ENCODE measurements at regions not wholly inside any gene's neighbourhood (a gene's known extent, or its start where the extent isn't known, plus 50 kb on each side); places are given as distances from the start of the nearest gene placed in this dataset.

DNA sequence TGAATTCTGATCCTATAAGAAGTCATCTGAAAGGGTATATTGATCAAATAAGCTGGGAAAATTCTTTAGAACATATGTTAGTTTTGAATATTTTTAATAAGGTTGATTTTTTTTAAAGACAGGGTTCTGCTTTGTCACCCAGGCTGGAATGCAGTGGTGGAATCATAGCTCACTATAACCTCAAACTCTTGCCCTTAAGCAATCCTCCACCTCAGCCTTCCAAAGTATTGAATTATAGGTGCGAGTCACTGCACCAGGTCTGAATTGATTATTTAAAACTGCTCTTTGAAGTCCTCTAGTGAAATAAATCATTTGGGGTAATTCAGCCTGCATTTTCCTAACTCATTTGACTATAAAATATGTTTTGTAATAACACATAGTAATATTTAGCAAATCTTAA, 812.3 kb downstream of the PDHA2 start:
- POLR2A ChIA-PET, result no interaction called here
- Histone ChIP-seq H3K9me3 (replicated peaks; ENCODE audit: control insufficient read depth, insufficient read depth, low read length) (no peaks in the 10 kb centered on the region), H3K36me3 (ENCODE audit: control insufficient read depth in 2 of 2, extremely low read depth in 1 of 2, insufficient read depth in 2 of 2, low read length in 2 of 2) (no peaks in the 10 kb centered on the region), H3K9me1 (replicated peaks; ENCODE audit: control insufficient read depth, extremely low read depth, insufficient read depth, low read length) (no peaks in the 10 kb centered on the region), H3K9ac (replicated peaks; ENCODE audit: extremely low read depth, insufficient read depth, low read length) (no peak overlapping the region), H3K4me2 (ENCODE audit: insufficient read depth, low read length) (no peak overlapping the region), H3K4me1 (ENCODE audit: control insufficient read depth, extremely low read depth, insufficient read depth, low read length) (peaks cover 13% of the 10 kb centered on the region), H3K4me3 (replicated peaks in 1 of 3; ENCODE audit: insufficient read depth in 1 of 3, low read depth in 1 of 3, low read length in 3 of 3) (no peak overlapping the region), H3K79me2 (ENCODE audit: control insufficient read depth, insufficient read depth, low read length) (no peaks in the 10 kb centered on the region), H2AFZ (ENCODE audit: low read depth, low read length) (no peak overlapping the region), H3K27me3 (ENCODE audit: control insufficient read depth in 2 of 2, insufficient read depth in 2 of 2, low read length in 2 of 2) (no peaks in the 10 kb centered on the region), H3K27ac (ENCODE audit: insufficient read depth, low read depth, low read length) (no peak overlapping the region), H4K20me1 (replicated peaks; ENCODE audit: control insufficient read depth, extremely low read depth, insufficient read depth, low read length) (no peaks in the 10 kb centered on the region)
- TF ChIP-seq POLR2AphosphoS5 (IDR thresholded peaks at IDR 0.05; ENCODE audit: insufficient read depth, low read depth, low read length) (no peak), POLR2A (IDR thresholded peaks at IDR 0.05; ENCODE audit: low read depth, low read length) (no peak), GATA2 (IDR thresholded peaks at IDR 0.05; ENCODE audit: insufficient read depth, insufficient read length, low read depth, low read length) (no peak), EZH2 (IDR thresholded peaks at IDR 0.05; ENCODE audit: borderline replicate concordance, low read depth, low read length, severe bottlenecking) (no peak), JUN (IDR thresholded peaks at IDR 0.05; ENCODE audit: borderline replicate concordance, insufficient read depth, insufficient read length, low read depth) (no peak), FOS (IDR thresholded peaks at IDR 0.05; ENCODE audit: borderline replicate concordance, insufficient read depth, low read length) (no peak)
- TF ChIP-seq, protein P1, sequence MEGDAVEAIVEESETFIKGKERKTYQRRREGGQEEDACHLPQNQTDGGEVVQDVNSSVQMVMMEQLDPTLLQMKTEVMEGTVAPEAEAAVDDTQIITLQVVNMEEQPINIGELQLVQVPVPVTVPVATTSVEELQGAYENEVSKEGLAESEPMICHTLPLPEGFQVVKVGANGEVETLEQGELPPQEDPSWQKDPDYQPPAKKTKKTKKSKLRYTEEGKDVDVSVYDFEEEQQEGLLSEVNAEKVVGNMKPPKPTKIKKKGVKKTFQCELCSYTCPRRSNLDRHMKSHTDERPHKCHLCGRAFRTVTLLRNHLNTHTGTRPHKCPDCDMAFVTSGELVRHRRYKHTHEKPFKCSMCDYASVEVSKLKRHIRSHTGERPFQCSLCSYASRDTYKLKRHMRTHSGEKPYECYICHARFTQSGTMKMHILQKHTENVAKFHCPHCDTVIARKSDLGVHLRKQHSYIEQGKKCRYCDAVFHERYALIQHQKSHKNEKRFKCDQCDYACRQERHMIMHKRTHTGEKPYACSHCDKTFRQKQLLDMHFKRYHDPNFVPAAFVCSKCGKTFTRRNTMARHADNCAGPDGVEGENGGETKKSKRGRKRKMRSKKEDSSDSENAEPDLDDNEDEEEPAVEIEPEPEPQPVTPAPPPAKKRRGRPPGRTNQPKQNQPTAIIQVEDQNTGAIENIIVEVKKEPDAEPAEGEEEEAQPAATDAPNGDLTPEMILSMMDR (IDR thresholded peaks at IDR 0.05; ENCODE audit: extremely low read depth in 1 of 2, insufficient read depth in 1 of 2, low read depth in 1 of 2, low read length in 2 of 2), result no peak
- intact Hi-C loops (cut with micrococcal nuclease), result no loop called here
- BruUV-seq (replicated peaks), result no TSS peak
- DNase-seq (ENCODE audit: low read depth, low spot score) (no peak), FAIRE-seq (no peak)
- dilution Hi-C loops (cut with MboI; ENCODE audit: extremely low pct_ligation_motif_present, low sequenced_read_pairs), result no loop called here
- CTCF ChIA-PET, result no interaction called here

DNA sequence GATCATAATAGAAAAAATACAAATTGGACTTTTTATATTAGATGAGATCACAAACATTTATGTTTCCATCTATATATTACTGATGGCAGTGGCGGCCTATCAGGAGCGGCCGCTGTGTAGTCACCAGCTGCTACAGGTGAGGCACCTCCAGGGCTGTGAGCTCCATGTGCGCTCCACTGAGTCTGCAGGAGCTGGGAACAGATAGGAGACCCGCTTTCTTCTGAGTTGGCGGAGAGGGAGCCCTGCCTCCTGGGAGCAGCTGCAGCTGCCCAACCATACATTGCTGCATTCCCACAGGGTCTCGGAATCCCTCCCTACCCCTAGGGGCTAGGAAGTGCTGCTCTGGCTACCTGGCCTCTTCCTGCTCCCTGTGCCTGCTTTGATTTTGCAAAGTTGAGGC, 812.9 kb downstream of the PDHA2 start:
- H3K27me3 ChIP-seq (ENCODE audit: control insufficient read depth in 2 of 2, insufficient read depth in 2 of 2, low read length in 2 of 2), result no peaks in the 10 kb centered on the region
- H3K9me3 ChIP-seq (replicated peaks; ENCODE audit: control insufficient read depth, insufficient read depth, low read length), result no peaks in the 10 kb centered on the region
- POLR2A ChIA-PET, result no interaction called here
- H3K9me1 ChIP-seq (replicated peaks; ENCODE audit: control insufficient read depth, extremely low read depth, insufficient read depth, low read length), result no peaks in the 10 kb centered on the region
- no peaks in the 10 kb centered on the region for H3K79me2 ChIP-seq (ENCODE audit: control insufficient read depth, insufficient read depth, low read length)
- H3K4me1 ChIP-seq (ENCODE audit: control insufficient read depth, extremely low read depth, insufficient read depth, low read length), result peaks cover 13% of the 10 kb centered on the region
- DNase-seq (ENCODE audit: low read depth, low spot score), result no peak
- TF ChIP-seq JUN (IDR thresholded peaks at IDR 0.05; ENCODE audit: borderline replicate concordance, insufficient read depth, insufficient read length, low read depth), result no peak
- TF ChIP-seq EZH2 (IDR thresholded peaks at IDR 0.05; ENCODE audit: borderline replicate concordance, low read depth, low read length, severe bottlenecking), result no peak
- no peak for TF ChIP-seq POLR2A (IDR thresholded peaks at IDR 0.05; ENCODE audit: low read depth, low read length)
- TF ChIP-seq, protein P1 (IDR thresholded peaks at IDR 0.05; ENCODE audit: extremely low read depth in 1 of 2, insufficient read depth in 1 of 2, low read depth in 1 of 2, low read length in 2 of 2), result no peak
- TF ChIP-seq GATA2 (IDR thresholded peaks at IDR 0.05; ENCODE audit: insufficient read depth, insufficient read length, low read depth, low read length), result no peak
- no peak for TF ChIP-seq POLR2AphosphoS5 (IDR thresholded peaks at IDR 0.05; ENCODE audit: insufficient read depth, low read depth, low read length)
- no peak for TF ChIP-seq FOS (IDR thresholded peaks at IDR 0.05; ENCODE audit: borderline replicate concordance, insufficient read depth, low read length)
- no peak for TF ChIP-seq MYC (IDR thresholded peaks at IDR 0.05; ENCODE audit: low read depth, low read length)
- TF ChIP-seq, protein P2, sequence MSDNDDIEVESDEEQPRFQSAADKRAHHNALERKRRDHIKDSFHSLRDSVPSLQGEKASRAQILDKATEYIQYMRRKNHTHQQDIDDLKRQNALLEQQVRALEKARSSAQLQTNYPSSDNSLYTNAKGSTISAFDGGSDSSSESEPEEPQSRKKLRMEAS (IDR thresholded peaks at IDR 0.05; ENCODE audit: insufficient read depth, insufficient read length), result no peak
- no peak overlapping the region for H3K4me2 ChIP-seq (ENCODE audit: insufficient read depth, low read length)
- no peak overlapping the region for H2AFZ ChIP-seq (ENCODE audit: low read depth, low read length)
- CTCF ChIA-PET, result no interaction called here
- BruUV-seq (replicated peaks), result no TSS peak
- no peak overlapping the region for H3K4me3 ChIP-seq (replicated peaks in 1 of 3; ENCODE audit: insufficient read depth in 1 of 3, low read depth in 1 of 3, low read length in 3 of 3)
- no peak for FAIRE-seq
- no peak overlapping the region for H3K9ac ChIP-seq (replicated peaks; ENCODE audit: extremely low read depth, insufficient read depth, low read length)
- H3K27ac ChIP-seq (ENCODE audit: insufficient read depth, low read depth, low read length), result no peak overlapping the region
- H4K20me1 ChIP-seq (replicated peaks; ENCODE audit: control insufficient read depth, extremely low read depth, insufficient read depth, low read length), result no peaks in the 10 kb centered on the region
- intact Hi-C loops (cut with micrococcal nuclease), result no loop called here
- H3K36me3 ChIP-seq (ENCODE audit: control insufficient read depth in 2 of 2, extremely low read depth in 1 of 2, insufficient read depth in 2 of 2, low read length in 2 of 2), result no peaks in the 10 kb centered on the region
- dilution Hi-C loops (cut with MboI; ENCODE audit: extremely low pct_ligation_motif_present, low sequenced_read_pairs), result no loop called here
